ENCODE measurements at regions not wholly inside any gene's neighbourhood (a gene's known extent, or its start where the extent isn't known, plus 50 kb on each side); places are given as distances from the start of the nearest gene placed in this dataset.

- H3K4me3 ChIP-seq (ENCODE audit: extremely low read depth in 1 of 4, insufficient read depth in 2 of 4, low read depth in 3 of 4, low read length in 4 of 4): no peak overlapping the region
- no peak overlapping the region for H2BK20ac ChIP-seq (ENCODE audit: low read length)
- H3K36me3 ChIP-seq (ENCODE audit: control insufficient read depth in 2 of 4, insufficient read depth in 4 of 4, low read length in 3 of 4): no peaks in the 10 kb centered on the region
- POLR2A ChIA-PET (ENCODE audit: partially characterized antibody): no interaction called here
- DNase-seq (ENCODE audit: low read depth in 1 of 2, low spot score in 2 of 2) (no peak), FAIRE-seq (no peak)
- no peak overlapping the region for H3K9ac ChIP-seq (replicated peaks in 1 of 4; ENCODE audit: extremely low read depth in 1 of 4, low read depth in 3 of 4, low read length in 3 of 4)
- H3K56ac ChIP-seq (replicated peaks; ENCODE audit: insufficient read length, low read depth, low read length): no peak overlapping the region
- H3K27ac ChIP-seq (ENCODE audit: low read depth, low read length): no peak overlapping the region
- H2BK15ac ChIP-seq (ENCODE audit: low read length): no peak overlapping the region
- no peak overlapping the region for H3K4me2 ChIP-seq (ENCODE audit: insufficient read depth in 1 of 2, low read depth in 2 of 2, low read length in 2 of 2)
- H2AK5ac ChIP-seq (ENCODE audit: low read depth, low read length): no peak overlapping the region
- H3K23ac ChIP-seq (ENCODE audit: insufficient read length): no peak overlapping the region
- no peak overlapping the region for H3K14ac ChIP-seq (ENCODE audit: insufficient read length)
- H4K20me1 ChIP-seq (replicated peaks in 1 of 2; ENCODE audit: control insufficient read depth in 1 of 2, insufficient read depth in 2 of 2, low read length in 2 of 2): no peaks in the 10 kb centered on the region
- H4K5ac ChIP-seq (ENCODE audit: insufficient read length, low read depth, low read length): no peak overlapping the region
- CTCF ChIA-PET (ENCODE audit: partially characterized antibody): no interaction called here
- no peaks in the 10 kb centered on the region for H3K27me3 ChIP-seq (replicated peaks in 1 of 4; ENCODE audit: control insufficient read depth in 3 of 4, extremely low read depth in 1 of 4, insufficient read depth in 3 of 4, low read length in 3 of 4)
- no peaks in the 10 kb centered on the region for H3K23me2 ChIP-seq (ENCODE audit: low read depth, low read length)
- H3K9me3 ChIP-seq (ENCODE audit: insufficient read depth in 2 of 2, low read depth in 1 of 2, low read length in 1 of 2): no peaks in the 10 kb centered on the region
- no peaks in the 10 kb centered on the region for H3K4me1 ChIP-seq (replicated peaks in 1 of 4; ENCODE audit: control insufficient read depth in 3 of 4, insufficient read depth in 4 of 4, low read length in 3 of 4)
- no peaks in the 10 kb centered on the region for H3K79me2 ChIP-seq (ENCODE audit: control insufficient read depth in 1 of 2, insufficient read depth in 2 of 2, low read length in 2 of 2)
- H3K4ac ChIP-seq (replicated peaks; ENCODE audit: insufficient read length, low read depth, low read length): no peak overlapping the region
- H4K8ac ChIP-seq (ENCODE audit: extremely low read depth, insufficient read depth, low read length): no peak overlapping the region
- no peak overlapping the region for H2BK12ac ChIP-seq (ENCODE audit: low read depth, low read length)
- H2BK5ac ChIP-seq (ENCODE audit: low read depth, low read length): no peak overlapping the region
- no peak overlapping the region for H2AFZ ChIP-seq (ENCODE audit: low read length)
- H3K79me1 ChIP-seq (ENCODE audit: low read depth, low read length): no peaks in the 10 kb centered on the region
- H2BK120ac ChIP-seq (replicated peaks; ENCODE audit: low read depth, low read length): no peak overlapping the region
- H3K18ac ChIP-seq (ENCODE audit: extremely low read depth, low read length): no peak overlapping the region
- no peak overlapping the region for H4K91ac ChIP-seq (replicated peaks; ENCODE audit: insufficient read length, low read length)
- TF ChIP-seq, protein P1, sequence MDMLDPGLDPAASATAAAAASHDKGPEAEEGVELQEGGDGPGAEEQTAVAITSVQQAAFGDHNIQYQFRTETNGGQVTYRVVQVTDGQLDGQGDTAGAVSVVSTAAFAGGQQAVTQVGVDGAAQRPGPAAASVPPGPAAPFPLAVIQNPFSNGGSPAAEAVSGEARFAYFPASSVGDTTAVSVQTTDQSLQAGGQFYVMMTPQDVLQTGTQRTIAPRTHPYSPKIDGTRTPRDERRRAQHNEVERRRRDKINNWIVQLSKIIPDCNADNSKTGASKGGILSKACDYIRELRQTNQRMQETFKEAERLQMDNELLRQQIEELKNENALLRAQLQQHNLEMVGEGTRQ (IDR thresholded peaks at IDR 0.05; ENCODE audit: low read length): no peak
- TF ChIP-seq CTBP2 (IDR thresholded peaks at IDR 0.05; ENCODE audit: borderline replicate concordance, insufficient read depth, insufficient read length, low read length) (no peak), KDM4A (IDR thresholded peaks at IDR 0.05; ENCODE audit: low read depth, low read length, severe bottlenecking) (no peak), ASH2L (IDR thresholded peaks at IDR 0.05; ENCODE audit: low read length) (no peak), SIX5 (IDR thresholded peaks at IDR 0.05; ENCODE audit: low read depth, low read length) (no peak), SP2 (IDR thresholded peaks at IDR 0.05; ENCODE audit: low read length) (no peak), SRF (IDR thresholded peaks at IDR 0.05; ENCODE audit: low read depth, low read length) (no peak), NRF1 (IDR thresholded peaks at IDR 0.05; ENCODE audit: low read depth, low read length) (no peak), CREB1 (IDR thresholded peaks at IDR 0.05) (no peak), BACH1 (IDR thresholded peaks at IDR 0.05; ENCODE audit: low read length) (no peak), EZH2 (IDR thresholded peaks at IDR 0.05; ENCODE audit: low read depth, low read length, severe bottlenecking) (no peak), CTCF (IDR thresholded peaks at IDR 0.05; ENCODE audit: control extremely low read depth in 1 of 3, insufficient read depth in 1 of 3, low read depth in 1 of 3, low read length in 3 of 3) (no peak), RXRA (IDR thresholded peaks at IDR 0.05; ENCODE audit: insufficient read depth, low read depth, low read length) (no peak)
These were observed 470.2 kb upstream of the CHD1 start for GRCh38 chr5:99398976-99399375.

Data from H1 (cell line).